Activated CD4-positive, alpha-beta T cell treated with anti-CD3 and anti-CD28 coated beads for 36 hours (primary cell): ENCODE measurements at regions not wholly inside any gene's neighbourhood (a gene's known extent, or its start where the extent isn't known, plus 50 kb on each side); places are given as distances from the start of the nearest gene placed in this dataset.

Experiments
- ATAC-seq: fragments of 200-7000 bp; cut with Tn5 transposase; one replicate; pipeline ENCODE4 v1.10.0; 2021; ENCODE audit warnings: mild to moderate bottlenecking, moderate library complexity
- CTCF ChIA-PET: fragments of 350-600 bp; sonication (Branson Sonifier 250); formaldehyde crosslinking; loops from one replicate; lab custom pipeline; 2021; ENCODE audit warnings: antibody characterized with exemption; lab: Charles Lee
- POLR2A ChIA-PET: fragments of 350-600 bp; sonication (Branson Sonifier 250); formaldehyde crosslinking; loops from one replicate; lab custom pipeline; 2021; ENCODE audit warnings: antibody characterized with exemption, inconsistent platforms; lab: Charles Lee
- DNase-seq: peaks from one replicate; pipeline ENCODE4 v3.0.0-alpha.2; 2020
- H3K27ac Mint-ChIP-seq: one replicate; pipeline ENCODE4 v1.8.0; 2021; ENCODE audit warnings: mixed read lengths
- H3K27me3 Mint-ChIP-seq: one replicate; pipeline ENCODE4 v1.8.0; 2021; ENCODE audit warnings: mixed read lengths
- H3K36me3 Mint-ChIP-seq: one replicate; pipeline ENCODE4 v1.8.0; 2021; ENCODE audit warnings: low read depth, mixed read lengths
- H3K4me1 Mint-ChIP-seq: one replicate; pipeline ENCODE4 v1.8.0; 2021; ENCODE audit warnings: mixed read lengths
- H3K4me3 Mint-ChIP-seq: one replicate; pipeline ENCODE4 v1.8.0; 2021; ENCODE audit warnings: mild to moderate bottlenecking, moderate library complexity, mixed read lengths
- H3K9me3 Mint-ChIP-seq: one replicate; pipeline ENCODE4 v1.8.0; 2021; ENCODE audit warnings: low read depth, mixed read lengths
- intact Hi-C, 2 experiments: fragments of 100-400 bp; cut with DNase I in 1 of 2; cut with micrococcal nuclease in 1 of 2; formaldehyde crosslinking; loops; one replicate each; pipeline versions ENCODE4 v1.14.2 to v1.15.1; 2022 to 2024; cut with DNase I, micrococcal nuclease

- Mint-ChIP-seq H3K4me1 (peaks cover 26% of the 10 kb centered on the region), H3K9me3 (no peaks in the 10 kb centered on the region), H3K36me3 (no peaks in the 10 kb centered on the region), H3K4me3 (no peak overlapping the region), H3K27ac (no peak overlapping the region), H3K27me3 (no peaks in the 10 kb centered on the region)
- CTCF ChIA-PET, result no interaction called here
- DNase-seq (no peak), ATAC-seq (no peak)
- POLR2A ChIA-PET, result no interaction called here
- intact Hi-C loops, result no loop called here
Measured at GRCh38 chr6:118743746-118744145, 92.4 kb upstream of the CEP85L start.

GRCh38 chr6:118740372-118740771 is 89.0 kb upstream of the CEP85L start:
- DNase-seq (no peak), ATAC-seq (no peak)
- POLR2A ChIA-PET, result no interaction called here
- H3K9me3 Mint-ChIP-seq, result peaks cover 1% of the 10 kb centered on the region
- intact Hi-C loops, result no loop called here
- peaks cover 22% of the 10 kb centered on the region for H3K4me1 Mint-ChIP-seq
- no peaks in the 10 kb centered on the region for H3K36me3 Mint-ChIP-seq
- CTCF ChIA-PET, result no interaction called here
- no peak overlapping the region for H3K4me3 Mint-ChIP-seq
- H3K27ac Mint-ChIP-seq, result no peak overlapping the region
- H3K27me3 Mint-ChIP-seq, result no peaks in the 10 kb centered on the region

GRCh38 chr6:118739696-118740353 is 88.4 kb upstream of the CEP85L start:
- ATAC-seq (no peak), DNase-seq (no peak)
- ChIA-PET POLR2A (no interaction called here), CTCF (no interaction called here)
- no peak overlapping the region for H3K4me3 Mint-ChIP-seq
- intact Hi-C loops, result no loop called here
- H3K4me1 Mint-ChIP-seq, result peaks cover 27% of the 10 kb centered on the region
- H3K36me3 Mint-ChIP-seq, result no peaks in the 10 kb centered on the region
- H3K27ac Mint-ChIP-seq, result no peak overlapping the region
- H3K27me3 Mint-ChIP-seq, result no peaks in the 10 kb centered on the region
- peaks cover 1% of the 10 kb centered on the region for H3K9me3 Mint-ChIP-seq

GRCh38 chr6:118736440-118736839 is 85.0 kb upstream of the CEP85L start:
- peak; percentile 37 for DNase-seq
- intact Hi-C loops, result loop anchor here in 1 of 2 experiments (1.0 to 2.0 kb wide), 2 partner anchors 10 to 40 kb away; no protein-coding TSS in a partner anchor
- H3K27ac Mint-ChIP-seq, result peak overlapping the region; percentile 84
- no peak overlapping the region for H3K4me3 Mint-ChIP-seq
- ChIA-PET POLR2A (no interaction called here), CTCF (no interaction called here)
- no peaks in the 10 kb centered on the region for H3K36me3 Mint-ChIP-seq
- peak; percentile 94 for ATAC-seq
- H3K9me3 Mint-ChIP-seq, result peaks cover 1% of the 10 kb centered on the region
- H3K27me3 Mint-ChIP-seq, result no peaks in the 10 kb centered on the region
- peaks cover 27% of the 10 kb centered on the region for H3K4me1 Mint-ChIP-seq

GRCh38 chr6:118735320-118735719 is 83.9 kb upstream of the CEP85L start:
- Mint-ChIP-seq H3K4me1 (peaks cover 26% of the 10 kb centered on the region), H3K27ac (peak overlapping the region; percentile 52), H3K36me3 (no peaks in the 10 kb centered on the region), H3K4me3 (no peak overlapping the region), H3K27me3 (no peaks in the 10 kb centered on the region), H3K9me3 (peaks cover 1% of the 10 kb centered on the region)
- ChIA-PET CTCF (interaction anchor here (0.8 kb wide), 1 partner anchor 26 kb away, joined by 3 read pairs; no protein-coding TSS in a partner anchor), POLR2A (interaction anchor here (0.7 kb wide), 1 partner anchor 45 kb away, joined by 3 read pairs; no protein-coding TSS in a partner anchor)
- no peak for ATAC-seq
- intact Hi-C loops, result no loop called here
- no peak for DNase-seq

GRCh38 chr6:118725944-118726343 is 74.6 kb upstream of the CEP85L start:
- H3K4me3 Mint-ChIP-seq, result no peak overlapping the region
- H3K27ac Mint-ChIP-seq, result peak overlapping the region; percentile 89
- H3K36me3 Mint-ChIP-seq, result no peaks in the 10 kb centered on the region
- POLR2A ChIA-PET, result interaction anchor here (0.5 to 1.8 kb wide), 5 partner anchors 15 to 416 kb away, joined by 3 to 49 read pairs (median 5); partner anchors contain the start of gene CEP85L
- H3K4me1 Mint-ChIP-seq, result peaks cover 58% of the 10 kb centered on the region
- CTCF ChIA-PET, result interaction anchor here (0.6 to 3.3 kb wide), 7 partner anchors 11 to 83 kb away, joined by 3 to 63 read pairs (median 4); no protein-coding TSS in a partner anchor
- intact Hi-C loops, result loop anchor here (1.0 to 5.0 kb wide), 8 partner anchors 10 to 166 kb away; partner anchors contain the start of genes CEP85L (in 2 of the 2) and ASF1A (in 1 of the 2)
- DNase-seq (peak; percentile 89), ATAC-seq (peak; percentile 86)
- H3K9me3 Mint-ChIP-seq, result no peaks in the 10 kb centered on the region
- no peaks in the 10 kb centered on the region for H3K27me3 Mint-ChIP-seq

GRCh38 chr6:118724211-118724610 is 72.8 kb upstream of the CEP85L start:
- POLR2A ChIA-PET, result interaction anchor here (0.6 to 1.2 kb wide), 2 partner anchors 15 to 73 kb away, joined by 3 to 7 read pairs; no protein-coding TSS in a partner anchor
- H3K4me3 Mint-ChIP-seq, result no peak overlapping the region
- peak overlapping the region; percentile 70 for H3K27ac Mint-ChIP-seq
- CTCF ChIA-PET, result interaction anchor here (0.9 to 3.3 kb wide), 7 partner anchors 10 to 67 kb away, joined by 3 to 63 read pairs (median 4); no protein-coding TSS in a partner anchor
- ATAC-seq (peak; percentile 37), DNase-seq (no peak)
- intact Hi-C loops, result loop anchor here in 1 of 2 experiments (2.0 kb wide), 1 partner anchor 53 kb away; no protein-coding TSS in a partner anchor
- H3K9me3 Mint-ChIP-seq, result no peaks in the 10 kb centered on the region
- peaks cover 75% of the 10 kb centered on the region for H3K4me1 Mint-ChIP-seq
- no peaks in the 10 kb centered on the region for H3K36me3 Mint-ChIP-seq
- no peaks in the 10 kb centered on the region for H3K27me3 Mint-ChIP-seq

- peaks cover 86% of the 10 kb centered on the region for H3K4me1 Mint-ChIP-seq
- H3K36me3 Mint-ChIP-seq, result no peaks in the 10 kb centered on the region
- CTCF ChIA-PET, result interaction anchor here (1.2 to 1.6 kb wide), 4 partner anchors 12 to 158 kb away, joined by 3 to 6 read pairs (median 4); no protein-coding TSS in a partner anchor
- peak overlapping the region; percentile 71 for H3K27ac Mint-ChIP-seq
- no peaks in the 10 kb centered on the region for H3K9me3 Mint-ChIP-seq
- DNase-seq (peak; percentile 50), ATAC-seq (peak; percentile 48)
- intact Hi-C loops, result no loop called here
- no peak overlapping the region for H3K4me3 Mint-ChIP-seq
- POLR2A ChIA-PET, result interaction anchor here (1.6 kb wide), 1 partner anchor 14 kb away, joined by 4 read pairs; no protein-coding TSS in a partner anchor
- no peaks in the 10 kb centered on the region for H3K27me3 Mint-ChIP-seq
Measured at GRCh38 chr6:118722829-118723813, 71.7 kb upstream of the CEP85L start.

- intact Hi-C loops, result no loop called here
- H3K9me3 Mint-ChIP-seq, result no peaks in the 10 kb centered on the region
- H3K4me3 Mint-ChIP-seq, result no peak overlapping the region
- peaks cover 67% of the 10 kb centered on the region for H3K4me1 Mint-ChIP-seq
- DNase-seq (no peak), ATAC-seq (no peak)
- POLR2A ChIA-PET, result interaction anchor here (0.6 to 1.5 kb wide), 3 partner anchors 18 to 36 kb away, joined by 3 read pairs; no protein-coding TSS in a partner anchor
- CTCF ChIA-PET, result interaction anchor here (0.6 to 0.9 kb wide), 2 partner anchors 118 to 1368 kb away, joined by 3 to 4 read pairs; no protein-coding TSS in a partner anchor
- H3K36me3 Mint-ChIP-seq, result no peaks in the 10 kb centered on the region
- peak overlapping the region; percentile 87 for H3K27ac Mint-ChIP-seq
- no peaks in the 10 kb centered on the region for H3K27me3 Mint-ChIP-seq
Measured at GRCh38 chr6:118720125-118720473, 68.7 kb upstream of the CEP85L start.

- no peaks in the 10 kb centered on the region for H3K36me3 Mint-ChIP-seq
- ChIA-PET CTCF (interaction anchor here (0.6 to 1.1 kb wide), 4 partner anchors 10 to 1368 kb away, joined by 3 to 4 read pairs (median 4); no protein-coding TSS in a partner anchor), POLR2A (interaction anchor here (0.6 to 1.5 kb wide), 5 partner anchors 10 to 35 kb away, joined by 3 read pairs; no protein-coding TSS in a partner anchor)
- H3K4me1 Mint-ChIP-seq, result peaks cover 68% of the 10 kb centered on the region
- DNase-seq (peak; percentile 66), ATAC-seq (peak; percentile 63)
- no peaks in the 10 kb centered on the region for H3K9me3 Mint-ChIP-seq
- no peaks in the 10 kb centered on the region for H3K27me3 Mint-ChIP-seq
- intact Hi-C loops, result loop anchor here in 1 of 2 experiments (1.0 kb wide), 1 partner anchor 9 kb away; no protein-coding TSS in a partner anchor
- peak overlapping the region; percentile 11 for H3K4me3 Mint-ChIP-seq
- peak overlapping the region; percentile 87 for H3K27ac Mint-ChIP-seq
Measured at GRCh38 chr6:118719351-118720124, 68.1 kb upstream of the CEP85L start.
